HepG2 (cell line): ENCODE measurements at regions not wholly inside any gene's neighbourhood (a gene's known extent, or its start where the extent isn't known, plus 50 kb on each side); places are given as distances from the start of the nearest gene placed in this dataset.

Experiments used
- ATAD3A ChIP-seq: sonication (generic); formaldehyde crosslinking; IDR thresholded peaks from 2 replicates; pipeline ENCODE4 v1.4.0; 2020; ENCODE audit warnings: missing genetic modification reagents
- CENPT ChIP-seq: sonication (generic); formaldehyde crosslinking; IDR thresholded peaks from 2 replicates; pipeline ENCODE4 v1.8.0; 2022; ENCODE audit warnings: low read depth, mild to moderate bottlenecking, moderate library complexity, missing genetic modification reagents
- EP300 ChIP-seq, 3 experiments: sonication (generic) in 1 of 3; formaldehyde crosslinking in 1 of 3; IDR thresholded peaks; 2 replicates each; pipeline versions ENCODE4 v1.5.1 to v1.6.1; 2011 to 2020; ENCODE audit warnings: low read depth in 2 of 3, low read length in 2 of 3, borderline replicate concordance in 1 of 3, improper control_type of control experiment in 1 of 3, mild to moderate bottlenecking in 1 of 3, missing genetic modification reagents in 1 of 3, moderate library complexity in 1 of 3
- FOXP4 ChIP-seq: sonication (generic); formaldehyde crosslinking; IDR thresholded peaks from 2 replicates; pipeline ENCODE4 v1.4.0; 2020; ENCODE audit warnings: missing genetic modification reagents
- IKZF4 ChIP-seq: sonication (generic); formaldehyde crosslinking; IDR thresholded peaks from 2 replicates; pipeline ENCODE4 v1.5.1; 2020; ENCODE audit warnings: borderline replicate concordance, mild to moderate bottlenecking, low read depth, missing genetic modification reagents; ENCODE audit errors: not compliant biosample characterization
- MTF2 ChIP-seq: sonication (generic); formaldehyde crosslinking; IDR thresholded peaks from 2 replicates; pipeline ENCODE4 v1.5.0; 2020; ENCODE audit warnings: missing genetic modification reagents, borderline replicate concordance
- NKX3-1 ChIP-seq: sonication (generic); formaldehyde crosslinking; IDR thresholded peaks from 2 replicates; pipeline ENCODE4 v1.5.0; 2020; ENCODE audit warnings: missing genetic modification reagents
- SRSF9 ChIP-seq: fragments of 200-400 bp; formaldehyde crosslinking; IDR thresholded peaks from 2 replicates; pipeline ENCODE4 v1.6.1; 2018; ENCODE audit warnings: borderline replicate concordance, mild to moderate bottlenecking, low read depth, low read length; ENCODE audit not compliant: insufficient read depth, poor library complexity, severe bottlenecking
- SSRP1 ChIP-seq: IDR thresholded peaks from 2 replicates; pipeline ENCODE4 v1.6.1; 2016; ENCODE audit warnings: control low read depth
- THYN1 ChIP-seq: sonication (generic); formaldehyde crosslinking; IDR thresholded peaks from 2 replicates; pipeline ENCODE4 v1.8.1; 2023; ENCODE audit warnings: low read depth, mild to moderate bottlenecking, moderate library complexity, missing genetic modification reagents, borderline replicate concordance
- TP53 ChIP-seq: sonication (generic); formaldehyde crosslinking; conservative IDR thresholded peaks from 2 replicates; pipeline ENCODE4 v1.4.0; 2020; ENCODE audit warnings: missing genetic modification reagents
- ZKSCAN5 ChIP-seq: sonication (generic); formaldehyde crosslinking; IDR thresholded peaks from 2 replicates; pipeline ENCODE4 v1.5.1; 2020; ENCODE audit warnings: mild to moderate bottlenecking, missing genetic modification reagents
- ZNF3 ChIP-seq: IDR thresholded peaks from 2 replicates; pipeline ENCODE4 v1.7.0; 2017; ENCODE audit warnings: inconsistent platforms
- ZNF337 ChIP-seq: sonication (generic); formaldehyde crosslinking; IDR thresholded peaks from 2 replicates; pipeline ENCODE4 v1.5.1; 2020; ENCODE audit warnings: missing genetic modification reagents, low read depth, mild to moderate bottlenecking, borderline replicate concordance
- ZNF746 ChIP-seq: sonication (generic); formaldehyde crosslinking; IDR thresholded peaks from 2 replicates; pipeline ENCODE4 v1.8.0; 2022; ENCODE audit warnings: mild to moderate bottlenecking, missing genetic modification reagents
- TF ChIP-seq, protein P1 (sequence below): sonication (generic); formaldehyde crosslinking; IDR thresholded peaks from 2 replicates; pipeline ENCODE4 v1.8.0; 2022; ENCODE audit warnings: missing genetic modification reagents, mild to moderate bottlenecking, moderate library complexity, borderline replicate concordance
- TF ChIP-seq, protein P2 (sequence below): sonication (generic); formaldehyde crosslinking; IDR thresholded peaks from 2 replicates; pipeline ENCODE4 v1.5.0; 2020; ENCODE audit warnings: missing genetic modification reagents
- TF ChIP-seq, protein P3 (sequence below): sonication (generic); formaldehyde crosslinking; IDR thresholded peaks from 2 replicates; pipeline ENCODE4 v1.4.0; 2020; ENCODE audit warnings: missing genetic modification reagents; ENCODE audit errors: not compliant biosample characterization
- TF ChIP-seq, protein P4 (sequence below): sonication (generic); formaldehyde crosslinking; IDR thresholded peaks from 2 replicates; pipeline ENCODE4; 2020; ENCODE audit warnings: missing genetic modification reagents, mild to moderate bottlenecking, borderline replicate concordance

- TF ChIP-seq, protein P1, sequence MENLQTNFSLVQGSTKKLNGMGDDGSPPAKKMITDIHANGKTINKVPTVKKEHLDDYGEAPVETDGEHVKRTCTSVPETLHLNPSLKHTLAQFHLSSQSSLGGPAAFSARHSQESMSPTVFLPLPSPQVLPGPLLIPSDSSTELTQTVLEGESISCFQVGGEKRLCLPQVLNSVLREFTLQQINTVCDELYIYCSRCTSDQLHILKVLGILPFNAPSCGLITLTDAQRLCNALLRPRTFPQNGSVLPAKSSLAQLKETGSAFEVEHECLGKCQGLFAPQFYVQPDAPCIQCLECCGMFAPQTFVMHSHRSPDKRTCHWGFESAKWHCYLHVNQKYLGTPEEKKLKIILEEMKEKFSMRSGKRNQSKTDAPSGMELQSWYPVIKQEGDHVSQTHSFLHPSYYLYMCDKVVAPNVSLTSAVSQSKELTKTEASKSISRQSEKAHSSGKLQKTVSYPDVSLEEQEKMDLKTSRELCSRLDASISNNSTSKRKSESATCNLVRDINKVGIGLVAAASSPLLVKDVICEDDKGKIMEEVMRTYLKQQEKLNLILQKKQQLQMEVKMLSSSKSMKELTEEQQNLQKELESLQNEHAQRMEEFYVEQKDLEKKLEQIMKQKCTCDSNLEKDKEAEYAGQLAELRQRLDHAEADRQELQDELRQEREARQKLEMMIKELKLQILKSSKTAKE = no peak; the same call in 1 of the 2 replicates
- TF ChIP-seq ZNF3 (0 out of 2 replicates have a peak, but pooled peaks have one; percentile 57), SRSF9 (no peak), ZNF746 (CRISPR knock-in tag) (peak; percentile 52), NKX3-1 (no peak; the same call in none of the 2 replicates), CENPT (CRISPR knock-in tag) (no peak), MTF2 (CRISPR knock-in tag) (no peak), FOXP4 (CRISPR knock-in tag) (no peak; the same call in 1 of the 2 replicates), ZKSCAN5 (CRISPR knock-in tag) (peak; percentile 84), ATAD3A (CRISPR knock-in tag) (no peak), ZNF337 (no peak; the same call in 1 of the 2 replicates), TP53 (CRISPR knock-in tag) (no peak), SSRP1 (peak; percentile 89), IKZF4 (CRISPR knock-in tag) (peak; percentile 70), EP300 (IDR thresholded peaks at IDR 0.05; ENCODE audit: low read depth in 2 of 2, low read length in 2 of 2) (0 out of 4 replicates have a peak, but pooled peaks of 1 of the 2 experiments have one; percentile 51), EP300 (CRISPR knock-in tag; IDR thresholded peaks at IDR 0.05; ENCODE audit: borderline replicate concordance) (0 out of 2 replicates have a peak, but pooled peaks have one; percentile 19), THYN1 (CRISPR knock-in tag) (no peak)
- TF ChIP-seq, protein P2, sequence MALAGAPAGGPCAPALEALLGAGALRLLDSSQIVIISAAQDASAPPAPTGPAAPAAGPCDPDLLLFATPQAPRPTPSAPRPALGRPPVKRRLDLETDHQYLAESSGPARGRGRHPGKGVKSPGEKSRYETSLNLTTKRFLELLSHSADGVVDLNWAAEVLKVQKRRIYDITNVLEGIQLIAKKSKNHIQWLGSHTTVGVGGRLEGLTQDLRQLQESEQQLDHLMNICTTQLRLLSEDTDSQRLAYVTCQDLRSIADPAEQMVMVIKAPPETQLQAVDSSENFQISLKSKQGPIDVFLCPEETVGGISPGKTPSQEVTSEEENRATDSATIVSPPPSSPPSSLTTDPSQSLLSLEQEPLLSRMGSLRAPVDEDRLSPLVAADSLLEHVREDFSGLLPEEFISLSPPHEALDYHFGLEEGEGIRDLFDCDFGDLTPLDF = peak; percentile 69
- TF ChIP-seq, protein P3, sequence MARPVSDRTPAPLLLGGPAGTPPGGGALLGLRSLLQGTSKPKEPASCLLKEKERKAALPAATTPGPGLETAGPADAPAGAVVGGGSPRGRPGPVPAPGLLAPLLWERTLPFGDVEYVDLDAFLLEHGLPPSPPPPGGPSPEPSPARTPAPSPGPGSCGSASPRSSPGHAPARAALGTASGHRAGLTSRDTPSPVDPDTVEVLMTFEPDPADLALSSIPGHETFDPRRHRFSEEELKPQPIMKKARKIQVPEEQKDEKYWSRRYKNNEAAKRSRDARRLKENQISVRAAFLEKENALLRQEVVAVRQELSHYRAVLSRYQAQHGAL (CRISPR knock-in tag) = no peak
- TF ChIP-seq, protein P4, sequence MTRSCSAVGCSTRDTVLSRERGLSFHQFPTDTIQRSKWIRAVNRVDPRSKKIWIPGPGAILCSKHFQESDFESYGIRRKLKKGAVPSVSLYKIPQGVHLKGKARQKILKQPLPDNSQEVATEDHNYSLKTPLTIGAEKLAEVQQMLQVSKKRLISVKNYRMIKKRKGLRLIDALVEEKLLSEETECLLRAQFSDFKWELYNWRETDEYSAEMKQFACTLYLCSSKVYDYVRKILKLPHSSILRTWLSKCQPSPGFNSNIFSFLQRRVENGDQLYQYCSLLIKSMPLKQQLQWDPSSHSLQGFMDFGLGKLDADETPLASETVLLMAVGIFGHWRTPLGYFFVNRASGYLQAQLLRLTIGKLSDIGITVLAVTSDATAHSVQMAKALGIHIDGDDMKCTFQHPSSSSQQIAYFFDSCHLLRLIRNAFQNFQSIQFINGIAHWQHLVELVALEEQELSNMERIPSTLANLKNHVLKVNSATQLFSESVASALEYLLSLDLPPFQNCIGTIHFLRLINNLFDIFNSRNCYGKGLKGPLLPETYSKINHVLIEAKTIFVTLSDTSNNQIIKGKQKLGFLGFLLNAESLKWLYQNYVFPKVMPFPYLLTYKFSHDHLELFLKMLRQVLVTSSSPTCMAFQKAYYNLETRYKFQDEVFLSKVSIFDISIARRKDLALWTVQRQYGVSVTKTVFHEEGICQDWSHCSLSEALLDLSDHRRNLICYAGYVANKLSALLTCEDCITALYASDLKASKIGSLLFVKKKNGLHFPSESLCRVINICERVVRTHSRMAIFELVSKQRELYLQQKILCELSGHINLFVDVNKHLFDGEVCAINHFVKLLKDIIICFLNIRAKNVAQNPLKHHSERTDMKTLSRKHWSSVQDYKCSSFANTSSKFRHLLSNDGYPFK (CRISPR knock-in tag) = peak; percentile 80; the same call in 1 of the 2 replicates
Observed at GRCh38 chr6:26158076-26158580, 70.9 kb downstream of the HFE start (continued).
